GM06990 (cell line): ENCODE measurements at regions not wholly inside any gene's neighbourhood (a gene's known extent, or its start where the extent isn't known, plus 50 kb on each side); places are given as distances from the start of the nearest gene placed in this dataset.

Source experiments
- DNase-seq: peaks from one replicate; pipeline ENCODE4 v3.0.0-alpha.2; 2011; ENCODE audit not compliant: insufficient read length; ENCODE audit errors: extremely low read depth
- H3K27me3 ChIP-seq: replicated peaks from 2 replicates; pipeline ENCODE4 v1.6.0; 2011; ENCODE audit warnings: low read length; ENCODE audit not compliant: control insufficient read depth, insufficient read depth
- H3K36me3 ChIP-seq: 2 replicates; pipeline ENCODE4 v1.5.1; 2011; ENCODE audit warnings: low read length; ENCODE audit not compliant: control insufficient read depth, insufficient read depth
- H3K4me3 ChIP-seq: replicated peaks from 2 replicates; pipeline ENCODE4 v1.5.1; 2011; ENCODE audit warnings: low read depth, mild to moderate bottlenecking, control low read depth, low read length
- TF ChIP-seq, protein P1 (sequence below): IDR thresholded peaks from 2 replicates; pipeline ENCODE4 v1.5.1; 2011; ENCODE audit warnings: low read length, control low read depth, mild to moderate bottlenecking, inconsistent platforms; ENCODE audit not compliant: insufficient read depth, poor library complexity, severe bottlenecking

DNA sequence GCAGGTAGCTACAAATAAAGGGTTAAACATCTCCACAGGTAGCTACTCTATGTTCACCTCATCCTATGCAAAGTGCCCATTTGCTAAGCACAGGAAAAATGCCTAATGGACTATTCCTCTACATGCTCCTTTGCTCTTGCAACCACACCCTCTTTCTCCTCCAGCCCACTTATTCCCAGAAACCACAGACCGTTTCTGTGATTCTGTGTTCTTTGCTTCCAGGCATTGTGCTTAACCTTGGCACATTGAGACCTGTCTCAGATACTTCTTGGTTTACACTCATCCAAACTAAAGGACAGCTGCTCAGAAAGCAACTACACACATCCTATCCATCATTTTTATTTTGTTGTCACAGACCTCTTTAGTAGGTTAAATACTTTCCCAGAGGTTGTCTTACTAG lies 785.0 kb upstream of the MIR17HG start:
- H3K27me3 ChIP-seq: no peaks in the 10 kb centered on the region
- no peak overlapping the region for H3K4me3 ChIP-seq
- TF ChIP-seq, protein P1, sequence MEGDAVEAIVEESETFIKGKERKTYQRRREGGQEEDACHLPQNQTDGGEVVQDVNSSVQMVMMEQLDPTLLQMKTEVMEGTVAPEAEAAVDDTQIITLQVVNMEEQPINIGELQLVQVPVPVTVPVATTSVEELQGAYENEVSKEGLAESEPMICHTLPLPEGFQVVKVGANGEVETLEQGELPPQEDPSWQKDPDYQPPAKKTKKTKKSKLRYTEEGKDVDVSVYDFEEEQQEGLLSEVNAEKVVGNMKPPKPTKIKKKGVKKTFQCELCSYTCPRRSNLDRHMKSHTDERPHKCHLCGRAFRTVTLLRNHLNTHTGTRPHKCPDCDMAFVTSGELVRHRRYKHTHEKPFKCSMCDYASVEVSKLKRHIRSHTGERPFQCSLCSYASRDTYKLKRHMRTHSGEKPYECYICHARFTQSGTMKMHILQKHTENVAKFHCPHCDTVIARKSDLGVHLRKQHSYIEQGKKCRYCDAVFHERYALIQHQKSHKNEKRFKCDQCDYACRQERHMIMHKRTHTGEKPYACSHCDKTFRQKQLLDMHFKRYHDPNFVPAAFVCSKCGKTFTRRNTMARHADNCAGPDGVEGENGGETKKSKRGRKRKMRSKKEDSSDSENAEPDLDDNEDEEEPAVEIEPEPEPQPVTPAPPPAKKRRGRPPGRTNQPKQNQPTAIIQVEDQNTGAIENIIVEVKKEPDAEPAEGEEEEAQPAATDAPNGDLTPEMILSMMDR: no peak
- no peak for DNase-seq
- no peaks in the 10 kb centered on the region for H3K36me3 ChIP-seq

DNA sequence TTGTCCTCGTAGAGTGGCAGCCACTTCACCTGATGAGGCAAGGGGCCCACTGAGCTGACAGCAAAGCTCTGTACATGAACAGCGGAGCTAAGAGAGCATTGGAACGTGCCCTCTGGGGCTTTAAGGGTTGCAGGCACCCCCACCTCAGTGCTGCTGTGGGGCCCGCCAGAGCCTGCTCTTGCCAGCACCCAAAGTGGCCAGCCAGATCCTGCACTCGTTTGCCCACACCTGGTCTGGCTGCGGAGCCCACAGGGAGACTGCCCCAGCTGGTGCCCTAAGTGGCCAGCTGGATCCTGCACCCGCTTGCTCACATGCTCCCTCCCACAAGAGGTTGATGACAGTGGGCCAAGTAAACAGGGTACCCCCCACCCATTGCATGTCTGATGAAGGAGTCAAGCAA lies 783.4 kb upstream of the MIR17HG start:
- TF ChIP-seq, protein P1: no peak
- no peaks in the 10 kb centered on the region for H3K27me3 ChIP-seq
- H3K36me3 ChIP-seq: no peaks in the 10 kb centered on the region
- DNase-seq: no peak
- no peak overlapping the region for H3K4me3 ChIP-seq

DNA sequence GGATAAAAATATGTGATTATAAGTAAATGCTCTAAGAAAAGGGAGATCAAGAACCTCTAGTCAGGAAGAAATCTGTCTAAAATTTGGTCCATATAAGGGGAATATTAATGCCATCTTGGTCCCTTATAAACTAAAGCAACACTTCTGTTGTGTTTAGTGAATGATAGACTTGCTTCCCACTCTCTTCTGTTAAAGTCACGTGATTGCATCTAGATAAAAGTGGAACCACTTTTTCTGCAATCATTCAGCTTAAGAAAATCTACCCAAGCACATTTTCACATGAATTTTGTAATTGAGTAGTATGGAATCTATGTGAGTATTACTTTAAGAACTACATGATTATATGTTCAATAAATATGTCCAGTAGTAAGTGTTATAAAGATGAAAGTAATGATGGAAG lies 782.9 kb upstream of the MIR17HG start:
- no peak overlapping the region for H3K4me3 ChIP-seq
- TF ChIP-seq, protein P1: no peak
- no peaks in the 10 kb centered on the region for H3K27me3 ChIP-seq
- H3K36me3 ChIP-seq: no peaks in the 10 kb centered on the region
- DNase-seq: no peak

DNA sequence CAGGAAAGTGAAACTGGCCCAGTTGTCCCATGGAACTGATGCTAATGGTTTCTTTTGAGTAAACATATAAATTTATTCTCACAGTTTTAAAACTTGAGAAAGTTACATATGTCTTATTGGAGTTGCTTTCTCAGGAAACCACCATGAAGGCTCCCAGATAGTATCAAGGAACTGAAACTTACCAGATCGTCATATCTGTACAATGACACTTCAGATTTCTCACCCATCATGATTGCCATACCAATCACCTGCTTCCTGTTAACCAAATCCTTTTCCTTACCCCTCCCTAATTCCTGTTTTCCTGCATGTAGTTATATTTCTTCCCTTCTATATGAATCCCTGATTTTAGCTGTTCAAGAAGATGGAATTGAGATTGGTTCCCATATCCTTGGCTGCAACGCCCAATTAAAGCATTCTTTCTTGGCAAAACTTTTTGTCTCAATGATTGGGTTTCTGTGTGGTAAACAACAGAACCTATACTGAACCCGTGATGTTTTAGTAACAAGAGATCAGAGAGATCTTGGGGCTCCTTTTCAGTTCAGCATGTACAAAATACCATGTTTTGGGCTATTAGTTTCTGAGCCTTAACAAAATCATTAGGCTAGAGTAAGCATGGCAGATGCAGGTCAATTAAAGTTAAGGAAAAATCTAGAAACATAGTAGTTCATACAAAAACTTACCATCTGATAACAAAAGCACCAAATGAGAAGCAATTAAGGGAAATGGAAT lies 781.3 kb upstream of the MIR17HG start:
- no peaks in the 10 kb centered on the region for H3K27me3 ChIP-seq
- TF ChIP-seq, protein P1: no peak
- no peak overlapping the region for H3K4me3 ChIP-seq
- no peak for DNase-seq
- no peaks in the 10 kb centered on the region for H3K36me3 ChIP-seq

DNA sequence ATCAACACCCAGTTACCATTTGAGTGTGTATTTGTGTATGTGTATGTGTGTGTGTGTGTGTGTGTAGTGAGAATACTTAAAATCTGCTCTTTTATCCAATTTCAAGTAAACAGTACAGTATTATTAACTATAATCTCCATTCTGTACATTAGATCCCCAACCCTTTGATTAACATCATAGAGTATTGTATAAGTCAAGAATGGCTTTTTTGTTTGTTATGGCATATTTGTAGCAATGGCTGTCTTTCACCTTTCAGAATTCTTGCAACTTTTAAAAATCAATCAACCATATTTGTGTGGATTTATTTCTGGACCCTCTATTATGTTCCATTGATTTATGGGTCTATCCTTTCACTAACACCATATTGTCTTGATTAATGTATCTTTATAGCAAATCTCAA lies 779.3 kb upstream of the MIR17HG start:
- DNase-seq: no peak
- TF ChIP-seq, protein P1: no peak
- H3K27me3 ChIP-seq: no peaks in the 10 kb centered on the region
- H3K36me3 ChIP-seq: no peaks in the 10 kb centered on the region
- H3K4me3 ChIP-seq: no peak overlapping the region

DNA sequence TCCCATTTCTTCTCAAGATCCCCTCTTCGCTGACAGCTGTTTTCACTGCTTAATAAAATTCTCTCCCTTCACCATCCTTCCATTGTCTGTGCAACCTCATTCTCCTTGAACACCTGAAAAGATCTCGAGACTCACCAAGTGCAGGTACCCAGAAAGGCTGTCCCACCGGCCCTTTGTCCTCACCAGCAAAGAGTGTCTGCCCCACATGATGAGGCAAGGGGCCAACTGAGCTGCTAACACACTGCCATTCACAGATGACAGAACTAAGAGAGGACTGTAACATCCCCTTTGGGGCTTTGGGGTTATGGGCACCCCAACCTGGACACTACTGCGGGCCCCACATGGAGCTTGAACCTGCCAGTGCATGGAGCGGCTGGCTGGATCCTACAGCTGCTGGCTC lies 771.4 kb upstream of the MIR17HG start:
- H3K27me3 ChIP-seq: no peaks in the 10 kb centered on the region
- DNase-seq: no peak
- TF ChIP-seq, protein P1: no peak
- H3K36me3 ChIP-seq: no peaks in the 10 kb centered on the region
- no peak overlapping the region for H3K4me3 ChIP-seq
